ENCODE measurements at regions not wholly inside any gene's neighbourhood (a gene's known extent, or its start where the extent isn't known, plus 50 kb on each side); places are given as distances from the start of the nearest gene placed in this dataset.

DNA sequence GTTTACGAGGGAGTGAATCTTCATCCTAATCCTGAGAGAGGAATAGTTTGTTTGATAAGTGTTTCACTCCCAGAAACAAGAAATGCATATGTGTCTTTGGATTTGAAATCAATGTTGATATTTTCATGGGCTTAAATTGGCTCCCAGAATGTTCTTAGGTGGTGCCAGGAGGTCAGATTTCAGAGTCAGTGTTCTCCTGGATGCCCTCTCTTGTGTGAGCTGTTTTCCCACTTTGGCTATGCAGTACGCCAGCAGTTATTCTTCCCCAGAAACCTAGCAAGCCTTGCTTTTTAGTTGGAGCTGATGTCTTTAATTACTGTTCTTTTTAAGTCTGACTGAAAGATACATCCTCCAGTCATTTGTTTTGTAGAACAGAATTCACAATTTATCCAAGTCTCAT is 291.4 kb downstream of the DNAJB9 start:
- no peak overlapping the region for H3K4me3 ChIP-seq
- TF ChIP-seq CTCF (IDR thresholded peaks at IDR 0.05), result no peak
- no peak overlapping the region for H3K27ac ChIP-seq
- DNase-seq (ENCODE audit: low spot score), result no peak

DNA sequence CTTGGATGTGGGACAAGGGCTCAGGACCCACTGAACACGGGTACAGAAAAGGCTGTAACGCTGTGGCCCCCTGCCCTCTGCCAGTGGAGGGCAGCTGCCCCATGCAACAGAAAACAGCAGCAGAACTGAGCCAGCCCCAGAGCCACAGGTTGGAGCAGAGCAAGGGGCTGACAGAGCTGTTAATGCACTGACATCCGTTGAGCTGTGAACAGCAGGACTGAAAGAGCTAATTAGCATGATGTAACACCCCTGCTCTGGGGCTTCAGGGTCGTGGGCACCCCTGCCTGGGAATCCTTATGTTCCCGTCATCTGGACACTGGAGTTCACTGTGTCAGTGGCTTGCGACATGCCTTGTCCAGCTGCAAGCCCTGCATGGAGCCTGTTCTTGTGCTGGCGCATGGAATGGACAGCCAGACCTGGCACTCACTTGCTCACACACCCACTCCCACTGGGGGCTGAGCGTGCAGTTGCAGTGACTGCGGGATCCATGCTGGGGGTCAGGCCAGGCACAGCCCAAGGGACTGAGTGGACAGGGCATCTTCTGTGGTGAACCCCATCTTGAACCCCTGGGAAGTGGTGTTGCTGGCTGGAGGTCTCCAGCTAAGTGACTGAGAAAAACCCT is 293.7 kb downstream of the DNAJB9 start:
- Histone ChIP-seq H3K4me3 (no peak overlapping the region), H3K27ac (no peak overlapping the region)
- DNase-seq (ENCODE audit: low spot score), result no peak
- TF ChIP-seq CTCF (IDR thresholded peaks at IDR 0.05), result no peak

DNA sequence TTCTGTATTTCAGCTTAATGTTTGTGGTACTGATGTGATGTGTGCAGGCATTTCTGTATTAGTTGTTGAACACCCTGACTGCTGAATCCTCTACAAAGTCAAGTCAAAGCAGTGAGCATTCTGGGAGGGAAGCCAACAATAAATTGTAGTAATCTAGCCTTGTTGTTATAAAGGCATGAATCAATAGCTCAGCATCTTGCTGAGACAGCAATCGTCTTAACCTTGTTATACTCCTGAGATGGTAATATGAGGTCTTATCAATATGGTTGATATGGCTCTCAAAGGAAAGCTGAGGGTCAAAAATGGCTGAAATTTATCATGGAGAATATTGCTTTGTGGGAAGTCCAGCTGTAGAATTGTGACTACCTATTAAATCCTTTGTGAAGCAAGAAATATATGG is 299.4 kb downstream of the DNAJB9 start:
- TF ChIP-seq CTCF (IDR thresholded peaks at IDR 0.05), result no peak
- DNase-seq (ENCODE audit: low spot score), result no peak
- no peak overlapping the region for H3K27ac ChIP-seq
- H3K4me3 ChIP-seq, result no peak overlapping the region

GRCh38 chr7:108875139-108875538 is 305.5 kb downstream of the DNAJB9 start:
- Histone ChIP-seq H3K27ac (no peak overlapping the region), H3K4me3 (no peak overlapping the region)
- no peak for TF ChIP-seq CTCF (IDR thresholded peaks at IDR 0.05)
- no peak for DNase-seq (ENCODE audit: low spot score)

DNA sequence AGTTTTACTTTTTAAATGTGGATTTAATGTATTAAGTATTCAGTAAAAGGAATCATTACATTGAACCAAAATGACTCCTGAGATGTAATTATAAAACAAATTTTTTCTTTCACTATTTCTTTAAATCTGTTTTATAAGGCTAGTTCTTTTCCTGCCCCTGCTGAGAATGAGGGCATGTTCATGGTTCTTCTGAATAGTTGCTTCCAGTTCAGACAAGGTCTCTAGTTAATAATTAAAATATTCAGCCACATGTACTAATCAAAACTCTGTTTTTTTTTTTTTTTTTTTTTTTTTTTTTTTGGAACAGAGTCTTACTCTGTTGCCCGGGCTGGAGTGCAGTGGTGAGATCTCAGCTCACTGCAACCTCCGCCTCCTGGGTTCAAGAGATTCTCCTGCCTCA is 321.2 kb downstream of the DNAJB9 start:
- DNase-seq (ENCODE audit: low spot score), result no peak
- H3K4me3 ChIP-seq, result no peak overlapping the region
- H3K27ac ChIP-seq, result no peak overlapping the region
- no peak for TF ChIP-seq CTCF (IDR thresholded peaks at IDR 0.05)

- no peak for DNase-seq (ENCODE audit: low spot score)
- TF ChIP-seq CTCF (IDR thresholded peaks at IDR 0.05), result no peak
- H3K27ac ChIP-seq, result no peak overlapping the region
- no peak overlapping the region for H3K4me3 ChIP-seq
These were observed 338.8 kb downstream of the DNAJB9 start for GRCh38 chr7:108908456-108908855.

DNA sequence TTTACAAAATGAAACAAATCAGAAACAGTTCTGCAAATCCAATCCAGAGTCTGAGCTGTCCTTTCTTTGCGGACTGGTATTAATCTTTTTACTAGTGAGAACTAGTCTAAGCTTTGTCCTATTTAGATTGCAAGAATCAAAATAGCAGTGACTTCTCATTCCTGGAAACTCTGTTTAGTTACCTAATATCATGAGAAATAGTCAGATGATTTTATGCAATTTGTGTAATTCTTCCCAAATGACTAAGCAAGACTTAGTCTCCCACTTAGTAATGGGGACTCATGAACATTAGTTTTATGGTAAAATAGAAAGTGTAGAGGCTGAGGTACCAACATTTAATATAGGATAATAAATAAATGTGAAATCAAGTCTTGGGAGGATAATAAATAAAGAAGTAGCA is 341.3 kb downstream of the DNAJB9 start:
- Histone ChIP-seq H3K4me3 (no peak overlapping the region), H3K27ac (no peak overlapping the region)
- no peak for DNase-seq (ENCODE audit: low spot score)
- no peak for TF ChIP-seq CTCF (IDR thresholded peaks at IDR 0.05)
